HG03565 (cell line): ENCODE measurements at regions not wholly inside any gene's neighbourhood (a gene's known extent, or its start where the extent isn't known, plus 50 kb on each side); places are given as distances from the start of the nearest gene placed in this dataset.

Experiments
- ATAC-seq: cut with Tn5 transposase; IDR thresholded peaks from one replicate; pipeline ENCODE4 v1.9.1; 2021; ENCODE audit warnings: mild to moderate bottlenecking, moderate library complexity; ENCODE audit not compliant: unreplicated experiment

DNA sequence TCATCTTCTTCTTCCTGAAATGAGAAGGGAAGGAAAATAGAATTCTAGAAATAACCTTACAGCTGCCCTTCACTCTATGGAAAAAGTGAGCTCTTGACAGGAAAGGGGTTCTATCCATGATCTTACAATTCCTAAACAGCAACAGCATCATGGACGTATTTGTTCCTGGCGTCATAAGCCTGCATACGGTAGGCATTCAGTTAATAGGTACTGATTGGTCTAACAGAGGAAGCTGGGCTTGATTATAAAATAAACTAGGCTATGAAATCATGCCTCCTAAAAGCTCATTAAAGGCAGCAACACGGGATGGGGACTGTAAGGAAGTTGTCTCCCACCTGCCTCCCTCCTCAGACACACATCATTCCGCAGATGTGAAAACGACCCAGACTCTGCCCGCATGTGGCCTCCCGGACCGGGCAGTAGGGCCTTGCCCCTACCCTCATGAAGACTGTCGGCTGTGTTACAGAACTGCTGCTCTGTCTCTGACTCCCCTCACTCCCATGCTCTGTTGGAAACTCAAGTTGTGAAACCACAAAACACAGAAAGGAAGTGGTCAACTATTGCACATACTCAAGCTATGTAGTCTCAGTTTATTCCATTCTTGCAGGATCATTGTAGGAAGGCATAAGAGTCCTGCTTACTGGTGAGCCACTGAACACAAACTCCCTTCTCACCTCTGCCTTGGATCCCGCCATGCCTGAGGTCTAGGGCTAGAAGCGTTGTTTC lies 129.8 kb downstream of the DLEU7 start:
- ATAC-seq: no peak

DNA sequence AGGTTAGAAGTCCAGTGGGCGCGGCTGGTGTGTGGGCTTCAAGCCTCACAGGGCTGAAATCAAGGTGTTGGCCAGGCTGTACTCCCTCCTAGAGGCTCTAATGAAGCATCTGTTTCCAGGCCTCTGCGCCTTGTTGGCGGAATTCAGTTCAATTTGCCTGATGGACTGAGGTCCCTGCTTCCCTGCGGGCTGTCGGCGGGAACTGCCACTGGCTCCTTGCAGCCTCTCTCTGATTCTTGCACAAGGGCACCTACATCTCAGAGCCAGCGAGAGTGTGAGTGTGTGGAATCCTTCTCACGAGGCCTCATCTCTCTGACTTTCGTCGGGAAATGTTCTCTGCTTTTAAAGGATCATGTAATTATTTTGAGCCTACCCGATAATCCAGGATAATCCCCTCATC lies 128.6 kb downstream of the DLEU7 start:
- no peak for ATAC-seq

DNA sequence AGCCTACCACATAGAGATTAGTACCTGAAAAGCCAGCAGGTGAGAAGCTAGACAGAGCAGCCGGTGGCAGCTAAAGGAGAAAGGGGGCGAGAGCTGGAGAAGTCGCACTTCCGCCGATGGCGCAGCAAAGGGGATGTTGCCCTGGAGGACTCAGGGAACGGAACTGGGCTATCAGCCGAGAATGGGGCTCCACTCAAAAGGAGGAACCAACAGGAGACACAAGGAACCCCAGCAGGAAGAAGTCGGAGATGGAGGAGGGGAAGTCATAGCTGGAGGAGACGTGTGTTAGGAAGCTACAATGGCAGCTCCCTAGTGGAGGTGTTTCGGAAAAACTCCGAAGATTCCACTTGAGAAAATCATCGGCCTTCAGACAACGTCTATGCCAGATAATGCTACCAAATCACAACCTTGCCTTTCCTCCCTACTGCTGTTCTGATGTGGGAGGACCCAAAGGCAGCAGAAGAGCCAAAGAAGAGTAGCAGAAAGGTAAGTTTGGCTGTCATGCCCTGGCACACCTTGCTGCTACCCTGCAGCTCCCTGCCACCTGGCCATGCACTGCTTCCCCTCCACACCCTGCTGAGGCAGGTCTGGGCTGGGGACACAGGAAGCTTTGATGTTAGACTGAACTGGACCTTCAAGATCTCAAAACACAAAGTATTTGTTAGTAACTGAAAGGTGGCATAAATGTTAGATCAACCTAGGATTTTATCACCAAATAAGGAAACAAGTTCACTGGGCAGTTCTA lies 127.9 kb downstream of the DLEU7 start:
- ATAC-seq: no peak

DNA sequence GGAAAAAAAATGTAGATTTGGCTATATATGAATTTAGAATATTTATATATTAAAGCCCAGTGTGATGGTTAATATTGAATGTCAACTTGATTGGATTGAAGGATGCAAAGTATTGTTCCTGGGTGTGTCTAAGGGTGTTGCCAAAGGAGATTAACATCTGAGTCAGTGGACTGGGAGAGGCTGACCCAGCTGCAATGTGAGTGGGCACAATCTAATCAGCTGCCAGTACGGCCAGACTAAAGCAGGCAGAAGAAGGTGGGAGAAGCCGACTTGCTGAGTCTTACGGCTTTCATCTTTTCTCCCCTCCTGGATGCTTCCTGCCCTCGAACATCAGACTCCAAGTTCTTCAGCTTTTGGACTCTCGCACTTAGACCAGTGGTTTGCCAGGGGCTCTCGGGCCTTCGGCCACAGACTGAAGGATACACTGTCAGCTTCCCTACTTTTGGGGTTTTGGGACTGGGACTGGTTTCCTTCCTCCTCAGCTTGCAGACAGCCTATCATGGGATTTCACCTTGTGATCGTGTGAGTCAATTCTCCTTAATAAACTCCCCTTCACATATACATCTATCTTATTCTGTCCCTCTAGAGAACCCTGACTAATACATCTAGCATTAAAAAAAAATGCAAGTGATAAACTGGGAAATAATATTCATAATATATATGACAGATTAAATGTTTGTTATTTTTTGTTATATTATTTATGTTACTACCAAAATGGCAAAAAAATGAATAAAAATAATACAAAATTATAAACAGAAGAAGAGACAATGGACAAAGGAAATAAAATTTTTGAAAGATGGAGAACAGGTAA lies 122.4 kb downstream of the DLEU7 start:
- no peak for ATAC-seq

DNA sequence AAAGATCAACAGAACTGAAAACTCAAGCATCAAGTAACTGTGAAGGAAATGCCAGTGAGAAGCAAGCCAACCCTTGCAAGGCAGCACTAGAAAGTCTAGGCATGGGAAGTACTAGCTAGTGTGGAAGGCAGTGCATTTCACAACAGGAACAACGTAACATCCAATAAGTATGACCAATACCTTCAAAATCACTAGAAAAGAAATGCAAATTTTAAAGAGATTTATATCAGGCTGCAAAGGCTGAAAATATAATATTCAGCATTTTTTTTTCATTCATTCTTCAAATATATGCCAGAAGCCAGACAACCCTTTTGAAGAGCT lies 121.9 kb downstream of the DLEU7 start:
- ATAC-seq: no peak

DNA sequence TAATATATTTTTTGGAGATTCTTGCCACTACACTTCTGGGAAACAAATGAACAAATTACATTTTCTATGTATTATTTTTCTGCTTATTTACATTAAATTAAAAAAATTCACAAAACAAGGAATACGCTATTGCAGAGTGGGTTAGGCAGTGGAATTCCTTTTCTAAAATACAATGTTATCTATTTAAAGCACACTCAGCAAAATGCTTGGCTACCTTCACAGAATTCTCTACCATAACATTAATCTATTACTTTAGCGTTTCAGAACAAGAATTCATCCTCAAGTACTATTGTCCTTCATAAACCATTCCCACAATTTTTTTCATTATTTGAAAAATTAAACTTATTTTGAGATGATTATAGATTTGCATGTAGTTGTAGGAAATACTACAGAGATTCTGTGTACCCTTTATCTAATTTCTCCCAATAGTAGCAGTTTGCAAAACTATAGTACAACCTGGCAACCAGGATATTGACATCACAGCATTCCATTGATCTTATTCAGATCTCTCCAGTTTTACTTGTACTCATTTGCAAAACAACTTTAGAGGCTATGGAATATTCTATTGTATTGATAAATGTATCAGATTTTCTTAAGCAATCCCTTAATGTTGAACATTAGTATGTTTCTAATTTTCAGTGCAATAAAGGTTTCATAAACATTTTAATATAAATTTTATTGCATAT lies 120.9 kb downstream of the DLEU7 start:
- no peak for ATAC-seq

DNA sequence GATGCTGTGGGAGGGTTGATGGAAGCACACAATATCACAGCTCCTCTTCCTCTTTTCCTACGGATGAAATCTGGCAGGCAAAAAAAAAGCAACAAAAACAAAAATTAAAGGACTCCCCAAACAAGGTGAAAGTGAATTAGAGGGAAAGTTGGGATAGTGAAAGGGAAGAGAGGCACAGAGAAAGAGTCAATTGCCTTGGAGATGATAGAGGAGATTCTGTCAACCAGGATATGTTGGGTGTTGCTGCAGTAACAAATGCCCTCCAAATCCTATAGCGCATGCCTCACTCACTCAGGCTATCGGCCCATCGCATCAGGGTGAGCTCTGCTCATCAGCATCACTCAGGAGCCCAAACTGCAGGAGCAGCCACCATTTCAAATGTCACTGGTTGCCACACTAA lies 119.1 kb downstream of the DLEU7 start:
- no peak for ATAC-seq

DNA sequence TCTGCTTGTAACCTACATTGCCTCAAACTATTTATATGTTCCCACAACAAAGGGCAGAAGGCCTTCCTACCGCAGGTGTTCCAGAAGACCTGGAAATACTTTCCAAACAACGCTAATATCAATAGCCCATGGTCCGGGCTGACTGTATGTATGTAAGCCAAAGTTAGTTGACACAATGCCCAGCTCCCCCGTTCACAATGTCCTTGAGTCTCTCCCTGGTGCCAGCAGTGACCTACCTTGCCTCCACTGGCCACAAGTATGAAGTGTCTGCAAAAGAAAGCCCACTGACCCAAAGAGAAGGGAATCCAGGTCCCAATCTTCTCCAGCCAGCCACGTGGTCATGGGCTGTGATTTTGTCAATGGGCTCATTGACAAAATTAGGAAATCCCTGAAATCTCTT lies 118.6 kb downstream of the DLEU7 start:
- ATAC-seq: no peak

DNA sequence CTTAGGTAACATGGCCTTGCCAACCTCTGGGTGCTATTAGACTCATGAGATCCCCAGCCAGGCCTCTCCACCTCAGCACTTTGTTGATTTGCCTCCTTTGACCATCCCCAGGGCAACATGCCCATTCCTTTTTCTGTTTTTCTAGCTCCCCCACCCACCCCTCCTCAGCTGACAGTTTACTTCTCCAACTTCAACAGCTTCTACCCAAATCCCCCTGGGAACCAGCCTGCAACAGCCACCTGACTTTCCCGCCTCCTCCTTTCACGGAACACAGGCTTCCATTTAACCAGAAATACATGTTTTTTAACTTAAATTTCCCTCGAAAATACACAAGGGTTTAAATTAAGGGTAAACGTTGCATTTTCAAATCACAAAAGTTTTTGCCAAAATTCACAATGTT lies 117.3 kb downstream of the DLEU7 start:
- no peak for ATAC-seq

DNA sequence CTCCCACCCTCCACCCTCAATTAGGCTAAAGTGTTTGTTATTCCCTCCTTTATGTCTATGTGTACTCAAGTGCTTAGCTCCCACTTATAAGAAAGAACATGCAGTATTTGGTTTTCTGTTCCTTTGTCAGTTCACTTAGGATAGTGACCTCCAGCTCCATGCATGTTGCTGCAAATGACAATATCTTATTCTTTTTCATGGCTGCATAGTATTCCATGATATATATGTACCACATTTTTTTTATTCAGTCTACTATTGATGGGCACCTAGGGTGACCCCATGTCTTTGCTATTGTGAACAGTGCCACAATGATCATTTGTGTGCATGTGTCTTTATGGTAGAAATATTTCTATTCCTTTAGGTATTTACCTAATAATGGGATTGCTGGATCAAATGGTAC lies 114.3 kb downstream of the DLEU7 start:
- no peak for ATAC-seq

DNA sequence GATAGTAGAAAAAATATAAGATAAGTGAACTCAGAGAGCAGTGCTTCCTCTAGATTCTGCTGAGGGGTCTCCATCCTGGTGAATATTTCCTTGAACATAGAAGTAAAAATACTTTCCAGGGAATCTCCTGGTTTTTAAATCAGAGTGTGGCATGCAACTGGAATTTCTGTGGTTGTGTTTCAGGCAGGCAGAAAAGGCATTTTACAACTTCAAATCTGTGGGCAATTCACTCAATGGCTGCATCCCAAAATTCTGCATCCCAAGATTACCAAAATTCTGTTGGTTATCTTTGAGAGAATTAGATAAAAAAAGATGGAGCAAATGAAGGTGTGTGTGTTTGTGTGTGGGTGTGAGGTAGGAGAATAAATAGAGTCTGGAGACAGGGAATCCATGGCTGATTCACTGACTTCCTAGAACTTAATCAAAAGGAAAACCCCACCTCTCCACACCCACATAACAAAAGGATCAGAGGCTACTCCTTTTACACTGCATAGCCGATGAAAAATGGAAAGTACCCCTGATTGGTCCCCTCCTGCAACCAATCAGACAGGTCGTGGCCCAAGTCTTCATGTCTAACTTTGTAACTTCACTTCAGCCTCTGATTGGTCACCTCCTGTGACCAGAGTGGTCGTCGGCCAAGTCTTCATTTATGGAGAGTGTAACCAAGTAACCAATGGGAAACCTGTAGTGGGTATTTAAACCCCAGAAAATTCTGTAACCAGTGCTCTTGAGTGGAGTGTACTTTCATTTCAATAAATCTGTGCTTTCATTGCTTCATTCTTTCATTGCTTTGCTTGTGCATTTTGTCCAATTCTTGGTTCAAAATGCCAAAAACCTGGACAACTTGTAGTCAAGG lies 112.8 kb downstream of the DLEU7 start:
- ATAC-seq: no peak

DNA sequence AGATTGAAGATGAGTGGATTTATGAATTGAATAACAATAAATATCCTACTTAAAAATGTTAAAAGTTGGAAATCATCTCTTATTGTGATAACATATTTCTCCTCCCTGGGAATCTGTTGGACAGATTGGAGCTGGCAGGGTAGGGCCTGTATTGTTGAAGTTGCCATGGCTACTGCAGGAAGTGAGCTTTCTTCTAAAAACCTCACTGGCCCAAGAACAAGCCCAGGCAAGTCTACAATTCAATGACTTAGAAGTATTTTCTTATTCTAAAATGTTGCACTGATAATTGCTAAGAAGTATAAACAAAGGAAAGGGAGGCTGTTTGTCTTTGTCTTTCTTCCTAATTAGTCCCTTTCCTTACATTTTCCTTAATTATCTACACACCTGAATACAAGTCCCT lies 112.1 kb downstream of the DLEU7 start:
- ATAC-seq: no peak

DNA sequence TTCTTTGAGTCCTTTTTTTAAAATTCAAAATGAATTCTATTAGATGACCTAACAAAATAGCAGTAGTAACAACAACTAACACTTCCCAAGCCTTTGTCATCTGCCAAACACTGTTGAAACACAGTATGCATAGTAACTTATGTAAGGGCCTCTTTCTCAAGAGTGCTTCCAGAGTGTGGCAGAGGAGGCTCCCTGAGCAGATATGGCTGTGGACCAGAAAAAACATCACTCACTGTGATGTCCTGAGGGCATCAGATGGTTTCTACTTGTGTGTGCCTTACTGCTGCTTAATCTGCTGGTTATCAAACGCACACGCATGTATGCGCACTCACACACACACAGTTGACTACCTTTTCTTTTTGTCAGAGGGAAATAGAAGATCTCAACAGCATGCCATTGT lies 110.8 kb downstream of the DLEU7 start:
- no peak for ATAC-seq

DNA sequence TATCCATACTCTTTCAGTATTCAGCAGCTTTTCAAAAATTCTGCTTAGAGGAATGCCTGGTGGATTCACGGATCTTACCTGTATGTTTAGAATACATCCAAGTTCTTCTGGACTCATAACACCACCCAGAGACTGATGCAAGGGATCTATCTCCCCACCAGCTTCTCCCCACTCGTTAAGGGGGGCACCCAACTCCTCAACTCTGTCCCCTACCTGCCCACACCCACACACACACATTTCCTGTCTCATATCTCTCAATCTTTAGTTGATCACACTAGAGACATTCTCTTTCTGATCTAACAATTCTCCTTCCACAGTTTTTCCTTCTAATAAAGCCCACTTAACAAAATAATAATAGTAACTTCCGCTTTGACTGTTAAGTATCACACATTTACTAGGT lies 110.1 kb downstream of the DLEU7 start:
- ATAC-seq: no peak

DNA sequence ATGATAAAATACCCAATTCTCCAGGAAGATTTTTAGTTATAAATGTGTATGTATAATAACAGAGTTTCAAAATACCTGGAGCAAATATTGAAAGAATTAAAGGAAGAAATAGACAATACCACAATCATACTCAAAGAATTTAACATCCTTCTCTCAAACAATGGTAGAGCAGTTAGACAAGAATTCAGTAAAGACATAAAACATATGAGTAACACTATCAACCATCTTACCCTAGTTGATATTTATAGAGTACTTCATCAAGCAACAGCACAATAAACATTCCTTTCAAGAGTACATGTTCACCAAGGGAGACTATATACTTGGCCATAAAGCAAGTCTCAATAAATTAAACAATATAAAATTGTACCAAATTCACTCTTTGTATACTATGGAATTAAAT lies 108.4 kb downstream of the DLEU7 start:
- ATAC-seq: no peak

DNA sequence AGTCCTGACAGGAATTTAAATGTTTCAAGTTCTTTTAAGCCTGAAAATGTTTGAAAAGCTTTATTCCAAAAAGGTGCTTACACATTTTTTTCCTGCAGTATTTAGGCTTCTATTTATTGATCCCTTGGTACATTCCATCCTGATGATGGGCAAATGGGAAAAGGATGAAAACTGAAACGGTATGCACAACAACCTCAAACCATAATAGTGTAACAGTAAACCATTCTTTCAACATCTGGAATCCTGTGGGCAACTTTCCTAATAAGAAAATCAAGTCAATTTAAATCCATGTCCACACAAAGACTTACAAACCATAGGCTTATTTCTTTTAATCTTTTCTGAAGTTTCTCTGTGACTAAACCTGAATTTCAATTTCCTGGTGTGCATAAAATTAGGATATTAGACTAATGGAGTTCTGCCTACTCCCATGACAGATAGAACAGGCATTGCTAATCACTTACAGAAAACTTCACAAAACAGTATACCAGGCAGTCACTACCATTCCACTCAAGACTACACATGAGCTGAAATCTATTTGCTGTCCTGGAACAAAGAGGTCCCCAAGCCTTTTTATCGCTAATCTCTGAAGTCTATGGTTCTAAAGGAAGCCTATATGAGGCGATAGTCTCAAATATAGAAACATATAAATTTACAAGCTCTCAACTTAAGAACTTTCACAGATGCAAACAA lies 103.3 kb downstream of the DLEU7 start:
- ATAC-seq: no peak

DNA sequence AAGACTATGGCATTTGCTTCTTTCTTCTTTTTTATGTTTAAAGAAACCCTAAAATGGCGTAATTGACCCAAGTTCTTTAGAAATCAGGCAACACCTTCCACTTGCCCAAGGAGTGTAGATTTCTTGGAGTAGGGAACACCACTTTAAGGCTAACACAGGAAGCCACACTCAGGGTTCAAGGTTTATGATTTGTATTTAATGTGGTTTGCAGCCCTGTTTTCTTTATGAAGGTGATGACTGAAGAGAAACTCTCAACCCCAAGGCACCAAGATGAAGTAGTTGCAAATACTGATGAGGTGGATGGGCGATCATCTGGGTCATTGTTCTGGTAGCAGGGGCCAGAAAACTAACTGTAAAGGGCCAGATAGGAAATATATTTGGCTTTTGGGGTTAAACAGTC lies 101.1 kb downstream of the DLEU7 start:
- ATAC-seq: no peak

DNA sequence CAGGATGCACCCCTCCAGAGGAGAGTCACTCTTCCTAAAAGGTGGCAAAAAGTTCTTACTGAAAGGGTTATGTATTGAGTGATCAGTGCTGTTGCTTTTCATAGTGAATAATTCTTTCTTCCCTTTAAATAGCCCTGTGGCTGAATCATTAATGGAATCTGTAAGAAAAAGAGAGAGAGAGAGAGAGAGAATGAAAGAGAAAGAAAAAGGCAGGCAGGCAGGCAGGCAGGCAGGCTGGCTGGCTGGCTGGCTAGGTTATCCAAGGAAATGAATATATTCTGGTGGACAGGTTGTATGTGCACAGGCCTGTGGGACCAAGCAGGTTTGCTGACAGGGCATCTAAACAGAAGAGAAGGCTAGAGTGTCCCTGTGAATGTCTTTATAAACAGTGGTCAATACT lies 100.5 kb downstream of the DLEU7 start:
- no peak for ATAC-seq

DNA sequence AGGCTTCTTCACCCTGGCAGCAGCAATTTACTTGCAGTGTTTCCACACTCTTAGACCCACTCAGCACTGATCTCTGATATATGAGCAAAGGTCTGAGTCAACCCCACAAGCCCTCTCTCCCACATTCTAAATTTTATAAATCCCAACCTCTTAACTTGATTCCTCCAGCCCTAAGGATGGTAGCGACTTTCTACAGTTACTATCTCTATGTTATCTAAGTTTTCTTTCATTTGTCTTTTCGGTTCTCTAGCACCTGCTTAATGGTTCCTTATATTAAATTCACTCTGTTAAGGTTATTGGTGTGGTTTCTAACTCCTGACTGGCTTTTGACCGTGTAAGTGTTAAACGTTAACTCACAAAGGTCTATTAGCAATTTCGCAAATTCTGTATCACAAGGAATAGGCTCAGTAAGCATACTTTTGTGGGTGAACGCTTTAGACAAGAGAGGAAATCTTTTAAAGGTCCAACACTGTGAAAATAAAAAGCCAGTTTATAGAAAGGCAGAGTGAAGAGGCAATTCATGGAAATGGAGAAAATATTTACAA lies 99.3 kb downstream of the DLEU7 start:
- no peak for ATAC-seq
